HCT116 (cell line): ENCODE measurements at regions not wholly inside any gene's neighbourhood (a gene's known extent, or its start where the extent isn't known, plus 50 kb on each side); places are given as distances from the start of the nearest gene placed in this dataset.

ENCODE experiments used
- ATAC-seq: fragments of 200-7000 bp; cut with Tn5 transposase; 2 replicates; pipeline ENCODE4 v1.9.1; 2020; ENCODE audit warnings: mild to moderate bottlenecking, moderate library complexity
- BruUV-seq: library from RNA; stranded (reverse); fragments of 400-500 nt; replicated peaks from 2 replicates; lab custom pipeline; 2021; lab: Mats Ljungman, UMichigan
- CTCF ChIA-PET: fragments of 300-600 bp; sonication (Branson Sonifier 250); formaldehyde crosslinking; loops from one replicate; lab custom pipeline; 2021; ENCODE audit warnings: antibody characterized with exemption; lab: Charles Lee
- POLR2A ChIA-PET: fragments of 300-600, 350-600 bp; sonication (Branson Sonifier 250); formaldehyde crosslinking; loops from one replicate; lab custom pipeline; 2021; ENCODE audit warnings: antibody characterized with exemption; lab: Charles Lee
- RAD21 ChIA-PET, 2 experiments: fragments of 300-600 bp; sonication (Branson Sonifier 250); formaldehyde crosslinking; loops; one replicate each; lab custom pipeline; 2023; ENCODE audit warnings: low total read pairs in 2 of 2; ENCODE audit not compliant: uncharacterized antibody in 2 of 2, unreplicated experiment in 2 of 2, low non-redundant PET in 1 of 2; lab: Charles Lee
- DNase-seq: peaks from one replicate; pipeline ENCODE4 v3.0.0-alpha.2; 2010; ENCODE audit warnings: low read depth, low spot score
- H2AFZ ChIP-seq: fragments of 200-600 bp; shearing (Covaris generic), sonication (generic); 2 replicates; pipeline ENCODE4 v1.6.1; 2017; ENCODE audit warnings: low read depth, mixed run types, mixed read lengths, antibody characterized with exemption, low read length; ENCODE audit not compliant: poor library complexity, severe bottlenecking
- H3K27ac ChIP-seq: 2 replicates; pipeline ENCODE4 v1.5.1; 2012; ENCODE audit warnings: low read depth, low read length
- H3K27me3 ChIP-seq: fragments of 200-600 bp; sonication (generic); 2 replicates; pipeline ENCODE4 v1.6.1; 2016; ENCODE audit warnings: mixed run types, low read length, mixed read lengths; ENCODE audit not compliant: insufficient read depth
- H3K36me3 ChIP-seq, 2 experiments: fragments of 200-500 bp in 1 of 2; fragments of 200-600 bp in 1 of 2; sonication (Bioruptor generic) in 1 of 2; sonication (generic) in 1 of 2; 2 replicates each; pipeline versions ENCODE4 v1.5.1 to v1.6.1; 2014 to 2016; ENCODE audit warnings: low read length in 2 of 2, inconsistent platforms in 1 of 2, mixed read lengths in 1 of 2, mixed run types in 1 of 2; ENCODE audit not compliant: insufficient read depth in 2 of 2, control insufficient read depth in 1 of 2
- H3K4me1 ChIP-seq, 2 experiments: fragments of 200-600 bp in 1 of 2; sonication (generic) in 1 of 2; 2 replicates each; pipeline versions ENCODE4 v1.5.1 to v1.6.1; 2012 to 2017; ENCODE audit warnings: low read length in 2 of 2, inconsistent platforms in 1 of 2, mild to moderate bottlenecking in 1 of 2, mixed read lengths in 1 of 2, mixed run types in 1 of 2, moderate library complexity in 1 of 2; ENCODE audit not compliant: insufficient read depth in 2 of 2, control insufficient read depth in 1 of 2
- H3K4me2 ChIP-seq: fragments of 200-600 bp; sonication (generic); 2 replicates; pipeline ENCODE4 v1.6.1; 2017; ENCODE audit warnings: mixed run types, low read length, mixed read lengths
- H3K4me3 ChIP-seq, 2 experiments: fragments of 200-600 bp in 1 of 2; sonication (generic) in 1 of 2; replicated peaks in 1 of 2; 2 replicates each; pipeline ENCODE4 v1.5.1; 2011 to 2016; ENCODE audit warnings: low read length in 2 of 2, control low read depth in 1 of 2, low read depth in 1 of 2, mild to moderate bottlenecking in 1 of 2, mixed read lengths in 1 of 2, mixed run types in 1 of 2
- H3K79me2 ChIP-seq: fragments of 200-600 bp; sonication (generic); 2 replicates; pipeline ENCODE4 v1.6.1; 2017; ENCODE audit warnings: mild to moderate bottlenecking, mixed run types, low read length, moderate library complexity, mixed read lengths; ENCODE audit not compliant: insufficient read depth
- H3K9ac ChIP-seq: fragments of 200-600 bp; sonication (generic); 2 replicates; pipeline ENCODE4 v1.6.1; 2016; ENCODE audit warnings: low read length, mixed read lengths
- H3K9me2 ChIP-seq: fragments of 200-600 bp; sonication (generic), shearing (Covaris generic); 2 replicates; pipeline ENCODE4 v1.6.1; 2017; ENCODE audit warnings: mixed run types, mild to moderate bottlenecking, moderate library complexity; ENCODE audit not compliant: insufficient read depth
- H3K9me3 ChIP-seq, 2 experiments: fragments of 200-500 bp in 1 of 2; fragments of 200-600 bp in 1 of 2; sonication (Bioruptor generic) in 1 of 2; sonication (generic) in 1 of 2; 2 replicates each; pipeline ENCODE4 v1.6.1; 2014 to 2017; ENCODE audit warnings: low read length in 2 of 2, mixed read lengths in 2 of 2, inconsistent platforms in 1 of 2, low read depth in 1 of 2, mild to moderate bottlenecking in 1 of 2, mixed run types in 1 of 2, moderate library complexity in 1 of 2; ENCODE audit not compliant: control insufficient read depth in 1 of 2, insufficient read depth in 1 of 2
- H4K20me1 ChIP-seq: fragments of 200-600 bp; sonication (generic), shearing (Covaris generic); 2 replicates; pipeline ENCODE4 v1.6.1; 2017; ENCODE audit warnings: mixed run types, mild to moderate bottlenecking, moderate library complexity; ENCODE audit not compliant: insufficient read depth
- ATF3 ChIP-seq: IDR thresholded peaks from 2 replicates; pipeline ENCODE4 v1.6.1; 2012
- CBX3 ChIP-seq: IDR thresholded peaks from 2 replicates; pipeline ENCODE4 v1.6.1; 2012; ENCODE audit warnings: low read depth
- CEBPB ChIP-seq: IDR thresholded peaks from 2 replicates; pipeline ENCODE4 v1.6.1; 2012; ENCODE audit warnings: low read depth
- CTCF ChIP-seq, 3 experiments: fragments of 200-600 bp in 1 of 3; sonication (generic) in 1 of 3; IDR thresholded peaks in 2 of 3; conservative IDR thresholded peaks in 1 of 3; 2 replicates each; pipeline ENCODE4 v1.5.1; 2012 to 2017; ENCODE audit warnings: low read depth in 2 of 3, low read length in 2 of 3, antibody characterized with exemption in 1 of 3, borderline replicate concordance in 1 of 3, control low read depth in 1 of 3, mild to moderate bottlenecking in 1 of 3, mixed read lengths in 1 of 3, mixed run types in 1 of 3, moderate library complexity in 1 of 3; ENCODE audit not compliant: insufficient read depth in 1 of 3
- EZH2 ChIP-seq: fragments of 200-600 bp; sonication (generic); IDR thresholded peaks from 2 replicates; pipeline ENCODE4 v1.6.1; 2017; ENCODE audit warnings: antibody characterized with exemption, mixed run types
- SIN3A ChIP-seq: IDR thresholded peaks from 2 replicates; pipeline ENCODE4 v1.6.1; 2012; ENCODE audit warnings: low read depth
- ZBTB33 ChIP-seq: IDR thresholded peaks from 2 replicates; pipeline ENCODE4 v1.6.1; 2011; ENCODE audit warnings: mild to moderate bottlenecking, low read length, moderate library complexity; ENCODE audit not compliant: insufficient replicate concordance; ENCODE audit errors: extremely low read depth
- intact Hi-C: fragments of 100-400 bp; cut with micrococcal nuclease; formaldehyde crosslinking; loops from 2 replicates; pipeline ENCODE4 v1.10.0; 2022

GRCh38 chr10:130425881-130426435 is 289.8 kb downstream of the GLRX3 start:
- H3K9me2 ChIP-seq: no peaks in the 10 kb centered on the region
- H3K27me3 ChIP-seq: no peaks in the 10 kb centered on the region
- H4K20me1 ChIP-seq: no peaks in the 10 kb centered on the region
- CTCF ChIA-PET: no interaction called here
- RAD21 ChIA-PET: no interaction called here
- no peak for DNase-seq
- H3K79me2 ChIP-seq: no peaks in the 10 kb centered on the region
- H3K4me2 ChIP-seq: no peak overlapping the region
- no peaks in the 10 kb centered on the region for H3K36me3 ChIP-seq
- ATAC-seq: no peak
- no peak for TF ChIP-seq ZBTB33
- no peak for TF ChIP-seq EZH2
- no peak for TF ChIP-seq CEBPB
- TF ChIP-seq CBX3: no peak
- no peak for TF ChIP-seq ATF3
- no peak for TF ChIP-seq CTCF (IDR thresholded peaks at IDR 0.05 in 2 of 3, conservative IDR thresholded peaks at IDR 0.05 in 1 of 3; ENCODE audit: borderline replicate concordance in 1 of 3, insufficient read depth in 1 of 3, low read depth in 2 of 3, low read length in 2 of 3)
- no peak for TF ChIP-seq SIN3A
- POLR2A ChIA-PET: no interaction called here
- no peak overlapping the region for H3K9ac ChIP-seq
- intact Hi-C loops: no loop called here
- H3K27ac ChIP-seq: no peak overlapping the region
- H3K4me3 ChIP-seq: no peak overlapping the region
- no TSS peak for BruUV-seq
- H3K4me1 ChIP-seq: no peaks in the 10 kb centered on the region
- no peak overlapping the region for H2AFZ ChIP-seq
- H3K9me3 ChIP-seq: no peaks in the 10 kb centered on the region
